Heart left ventricle (tissue), 13 donors: ENCODE measurements at regions not wholly inside any gene's neighbourhood (a gene's known extent, or its start where the extent isn't known, plus 50 kb on each side); places are given as distances from the start of the nearest gene placed in this dataset.

Experiments
- POLR2A ChIP-seq, 2 donors: fragments of 450-650 bp; IDR thresholded peaks; one replicate each; pipeline ENCODE4 v1.6.1; 2017; ENCODE audit warnings: antibody characterized with exemption in 2 of 2, mild to moderate bottlenecking in 2 of 2, moderate library complexity in 2 of 2
- TF ChIP-seq, protein P1 (sequence below), 12 donors: fragments of 200-600 bp; sonication (generic) in 4 of 12; IDR thresholded peaks; one replicate each; pipeline versions ENCODE4 v1.5.0 to v1.8.0; 2018 to 2022; ENCODE audit warnings: antibody characterized with exemption in 12 of 12, mild to moderate bottlenecking in 5 of 12
- donor health status: ischemic (EF 13 %, LVEDD 7.1; RV severe dilation, severe dysfunction).
- donor health status: DM: no; HTN: yes; CAD: no.
- donor health status: DM: no; HTN: no; CAD: no.
- donor health status: ischemic (EF 25% LVEDD 6.9; RV normal size, moderate dysfunction).
- donor health status: ischemic (EF 25% LVEDD 5.7; RV mildly dilated, moderate dysfunction).
- donor health status: ischemic (EF 35%, LVEDD 5.7; RV mildly dilated, moderate dysfunction).
- donor health status: nonischemic (EF 11% LVEDD 7.7; RV severe dilation, severe dysfunction).
- donor health status: DM: yes; HTN: yes; CAD: no.
- donor health status: PGD.
- donor health status: ischemic (EF 29% LVEDD 5.4; RV normal size, mild dysfunction).
- donor health status: nonischemic (EF 23%, LVEDD 6.1; RV moderate dilation, normal function).

DNA sequence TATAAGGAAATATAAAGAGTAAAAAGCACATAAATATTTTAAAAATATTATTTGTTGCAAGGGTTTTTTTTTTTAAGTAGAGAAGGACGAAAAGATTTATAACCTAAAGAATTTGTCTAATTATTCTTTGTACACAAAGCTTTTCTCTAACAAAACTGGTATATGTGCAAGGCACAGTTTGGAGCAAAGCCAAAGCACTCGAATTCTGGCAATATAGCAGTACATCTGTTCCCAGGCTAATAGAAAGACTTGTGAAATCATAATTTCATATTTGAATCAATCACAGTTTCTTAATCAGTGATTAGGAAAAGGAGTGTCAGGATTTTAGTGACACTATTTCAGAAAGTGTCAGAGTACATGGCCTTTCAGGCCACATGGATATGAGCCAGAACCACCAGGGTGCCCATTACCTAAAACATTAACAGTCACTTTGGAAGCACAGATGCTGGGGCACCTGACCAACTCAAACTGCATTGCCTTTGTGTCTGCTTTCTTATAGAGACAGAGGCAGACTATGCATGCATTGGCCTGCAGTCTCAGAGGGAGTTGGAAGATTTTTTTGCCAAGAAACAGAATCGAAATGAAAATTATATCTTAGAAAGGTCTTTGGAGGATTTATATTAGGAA lies 651.8 kb upstream of the SGO1 start:
- TF ChIP-seq, protein P1, sequence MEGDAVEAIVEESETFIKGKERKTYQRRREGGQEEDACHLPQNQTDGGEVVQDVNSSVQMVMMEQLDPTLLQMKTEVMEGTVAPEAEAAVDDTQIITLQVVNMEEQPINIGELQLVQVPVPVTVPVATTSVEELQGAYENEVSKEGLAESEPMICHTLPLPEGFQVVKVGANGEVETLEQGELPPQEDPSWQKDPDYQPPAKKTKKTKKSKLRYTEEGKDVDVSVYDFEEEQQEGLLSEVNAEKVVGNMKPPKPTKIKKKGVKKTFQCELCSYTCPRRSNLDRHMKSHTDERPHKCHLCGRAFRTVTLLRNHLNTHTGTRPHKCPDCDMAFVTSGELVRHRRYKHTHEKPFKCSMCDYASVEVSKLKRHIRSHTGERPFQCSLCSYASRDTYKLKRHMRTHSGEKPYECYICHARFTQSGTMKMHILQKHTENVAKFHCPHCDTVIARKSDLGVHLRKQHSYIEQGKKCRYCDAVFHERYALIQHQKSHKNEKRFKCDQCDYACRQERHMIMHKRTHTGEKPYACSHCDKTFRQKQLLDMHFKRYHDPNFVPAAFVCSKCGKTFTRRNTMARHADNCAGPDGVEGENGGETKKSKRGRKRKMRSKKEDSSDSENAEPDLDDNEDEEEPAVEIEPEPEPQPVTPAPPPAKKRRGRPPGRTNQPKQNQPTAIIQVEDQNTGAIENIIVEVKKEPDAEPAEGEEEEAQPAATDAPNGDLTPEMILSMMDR (IDR thresholded peaks at IDR 0.05), result no peak
- no peak for TF ChIP-seq POLR2A (IDR thresholded peaks at IDR 0.05)
